Mucosa of descending colon (tissue), 3 donors: ENCODE measurements at regions not wholly inside any gene's neighbourhood (a gene's known extent, or its start where the extent isn't known, plus 50 kb on each side); places are given as distances from the start of the nearest gene placed in this dataset.

Experiments used
- ATAC-seq: fragments of 200-7000 bp; cut with Tn5 transposase; one replicate; pipeline ENCODE4 v1.9.1; 2020; ENCODE audit warnings: mild to moderate bottlenecking, moderate library complexity
- DNase-seq, 3 donors: peaks; one replicate each; pipeline ENCODE4 v3.0.0-alpha.2; 2020
- H3K36me3 ChIP-seq: fragments of 200-600 bp; one replicate; pipeline ENCODE4 v1.8.0; 2021; ENCODE audit warnings: low read depth, mild to moderate bottlenecking
- H3K4me1 ChIP-seq: fragments of 200-600 bp; one replicate; pipeline ENCODE4 v1.8.0; 2021; ENCODE audit warnings: low read depth, mild to moderate bottlenecking
- H3K4me3 ChIP-seq: fragments of 200-600 bp; one replicate; pipeline ENCODE4 v1.8.0; 2021; ENCODE audit warnings: mild to moderate bottlenecking
- H3K9me3 ChIP-seq: fragments of 200-600 bp; one replicate; pipeline ENCODE4 v1.8.0; 2021; ENCODE audit warnings: mild to moderate bottlenecking
- CTCF ChIP-seq: fragments of 200-600 bp; IDR thresholded peaks from one replicate; pipeline ENCODE4 v1.8.0; 2022; ENCODE audit warnings: antibody characterized with exemption, mild to moderate bottlenecking
- intact Hi-C, 2 donors: fragments of 100-400 bp; cut with DNase I in 1 of 2; cut with micrococcal nuclease in 1 of 2; formaldehyde crosslinking; loops; one replicate each; pipeline versions ENCODE4 v1.11.0 to v1.11.1; 2022; cut with DNase I, micrococcal nuclease
- donor health status: DM: no; HTN: no; CAD: no; lungs with moderate emphysema.
- donor health status: DM: no; HTN: no; CAD: no.
- donor health status: DM: no; HTN: yes; CAD: no.

- H3K4me3 ChIP-seq = no peak overlapping the region
- DNase-seq (no peak), ATAC-seq (no peak)
- intact Hi-C loops = no loop called here
- H3K4me1 ChIP-seq = no peaks in the 10 kb centered on the region
- H3K36me3 ChIP-seq = no peaks in the 10 kb centered on the region
- TF ChIP-seq CTCF = no peak
- no peaks in the 10 kb centered on the region for H3K9me3 ChIP-seq
Observed at GRCh38 chr17:5669191-5669590, 84.9 kb upstream of the NLRP1 start.

- intact Hi-C loops = no loop called here
- Histone ChIP-seq H3K36me3 (no peaks in the 10 kb centered on the region), H3K4me1 (no peaks in the 10 kb centered on the region), H3K9me3 (no peaks in the 10 kb centered on the region), H3K4me3 (no peak overlapping the region)
- no peak for DNase-seq
- ATAC-seq = no peak
- TF ChIP-seq CTCF = no peak
Observed at GRCh38 chr17:5672141-5672540, 87.8 kb upstream of the NLRP1 start.

DNA sequence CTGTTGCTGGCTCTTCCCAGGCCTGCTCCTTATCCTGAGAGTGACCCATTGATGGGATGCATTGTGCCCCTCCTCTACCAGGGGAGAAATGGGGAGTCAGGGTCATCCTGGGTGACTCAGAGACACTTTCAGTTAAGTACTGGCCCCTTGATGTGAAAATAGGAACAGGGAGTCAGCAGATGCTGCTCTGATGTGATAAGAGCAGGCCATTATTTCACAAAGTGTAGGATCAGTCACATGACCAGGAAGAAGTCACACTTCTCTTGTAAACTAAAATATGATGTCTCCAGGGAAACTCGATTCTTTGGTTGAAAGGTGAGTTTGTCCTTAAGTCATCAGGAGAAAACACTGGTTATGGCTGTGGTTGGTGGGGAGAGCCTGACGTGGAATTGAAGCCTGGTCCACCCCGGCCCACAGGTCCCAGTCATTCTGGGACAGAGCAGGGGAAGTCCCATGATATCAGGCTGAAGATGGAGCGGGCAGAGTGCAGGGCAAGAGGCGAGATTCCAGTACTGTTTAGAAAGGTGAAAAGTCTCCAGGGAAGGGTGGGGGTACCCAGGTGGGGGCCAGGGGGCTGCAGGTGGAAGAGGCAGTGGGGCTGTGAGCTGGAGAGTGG, 88.6 kb upstream of the NLRP1 start:
- ATAC-seq = no peak
- intact Hi-C loops = no loop called here

GRCh38 chr17:5675625-5676421, 91.5 kb upstream of the NLRP1 start:
- no peak overlapping the region for H3K4me3 ChIP-seq
- no peaks in the 10 kb centered on the region for H3K4me1 ChIP-seq
- no peaks in the 10 kb centered on the region for H3K36me3 ChIP-seq
- no peak for DNase-seq
- no peak for ATAC-seq
- H3K9me3 ChIP-seq = no peaks in the 10 kb centered on the region
- TF ChIP-seq CTCF = no peak
- intact Hi-C loops = no loop called here

More for the DNA sequence above, 88.6 kb upstream of the NLRP1 start:
- Histone ChIP-seq H3K4me1 (no peaks in the 10 kb centered on the region), H3K4me3 (no peak overlapping the region), H3K36me3 (no peaks in the 10 kb centered on the region), H3K9me3 (no peaks in the 10 kb centered on the region)
- DNase-seq = no peak
- TF ChIP-seq CTCF = no peak

DNA sequence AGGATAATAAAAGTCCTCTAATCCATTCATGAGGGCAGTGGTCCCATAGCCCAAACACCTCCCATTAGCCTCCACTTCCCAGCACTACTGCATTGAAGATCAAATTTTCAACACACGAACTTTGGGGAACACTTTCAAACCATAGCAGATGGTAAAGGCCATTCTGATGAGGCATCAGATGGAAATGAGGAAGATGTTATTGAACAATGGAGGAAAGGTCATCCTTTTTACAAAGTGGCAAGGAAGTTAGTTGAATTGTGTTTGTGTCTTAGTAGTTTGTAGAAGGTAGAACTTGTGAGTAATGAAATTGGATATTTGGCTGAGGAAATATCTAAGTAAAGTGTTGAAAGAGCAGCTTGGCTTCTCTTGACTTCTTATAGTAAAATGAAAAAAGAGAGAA, 93.3 kb upstream of the NLRP1 start:
- intact Hi-C loops = no loop called here
- H3K9me3 ChIP-seq = no peaks in the 10 kb centered on the region
- no peaks in the 10 kb centered on the region for H3K36me3 ChIP-seq
- no peak for DNase-seq
- no peaks in the 10 kb centered on the region for H3K4me1 ChIP-seq
- H3K4me3 ChIP-seq = no peak overlapping the region
- no peak for ATAC-seq
- TF ChIP-seq CTCF = no peak
